GM18867 (cell line): ENCODE measurements at regions not wholly inside any gene's neighbourhood (a gene's known extent, or its start where the extent isn't known, plus 50 kb on each side); places are given as distances from the start of the nearest gene placed in this dataset.
"Not testable (repeated sequence)": the region's sequence is repeated elsewhere in the genome, so short reads cannot be mapped to it uniquely, and the experiment has no call there.

Source experiments
- ATAC-seq: cut with Tn5 transposase; IDR thresholded peaks from one replicate; pipeline ENCODE4 v1.9.1; 2021; ENCODE audit warnings: mild to moderate bottlenecking, moderate library complexity; ENCODE audit not compliant: unreplicated experiment

- no peak for ATAC-seq
These were observed 117.9 kb downstream of the CEP44 start for GRCh38 chr4:174401471-174402130.

- not testable (repeated sequence) for ATAC-seq
These were observed 117.0 kb downstream of the CEP44 start for GRCh38 chr4:174400603-174401302.

- no peak for ATAC-seq
These were observed 115.0 kb downstream of the CEP44 start for GRCh38 chr4:174398728-174399127.

GRCh38 chr4:174397366-174398155 lies 113.8 kb downstream of the CEP44 start:
- ATAC-seq: no peak

- no peak for ATAC-seq
These were observed 112.9 kb downstream of the CEP44 start for GRCh38 chr4:174396599-174397110.

GRCh38 chr4:174394915-174395314 lies 111.2 kb downstream of the CEP44 start:
- ATAC-seq: no peak

GRCh38 chr4:174389439-174389838 lies 105.7 kb downstream of the CEP44 start:
- no peak for ATAC-seq

GRCh38 chr4:174388461-174389145 lies 104.9 kb downstream of the CEP44 start:
- no peak for ATAC-seq

GRCh38 chr4:174387721-174388120 lies 104.0 kb downstream of the CEP44 start:
- no peak for ATAC-seq

GRCh38 chr4:174387143-174387542 lies 103.4 kb downstream of the CEP44 start:
- no peak for ATAC-seq

- no peak for ATAC-seq
These were observed 100.1 kb downstream of the CEP44 start for GRCh38 chr4:174383783-174384182.

- ATAC-seq: not testable (repeated sequence)
These were observed 99.4 kb downstream of the CEP44 start for GRCh38 chr4:174382938-174383605.
